Retina (tissue), 1 donor: ENCODE measurements at regions not wholly inside any gene's neighbourhood (a gene's known extent, or its start where the extent isn't known, plus 50 kb on each side); places are given as distances from the start of the nearest gene placed in this dataset.

Experiments
- DNase-seq: peaks from one replicate; pipeline ENCODE4 v3.0.0-alpha.2; 2016

- DNase-seq, result no peak
Observed at GRCh38 chr16:73172241-73172972, 124.5 kb upstream of the ZFHX3 start.

DNA sequence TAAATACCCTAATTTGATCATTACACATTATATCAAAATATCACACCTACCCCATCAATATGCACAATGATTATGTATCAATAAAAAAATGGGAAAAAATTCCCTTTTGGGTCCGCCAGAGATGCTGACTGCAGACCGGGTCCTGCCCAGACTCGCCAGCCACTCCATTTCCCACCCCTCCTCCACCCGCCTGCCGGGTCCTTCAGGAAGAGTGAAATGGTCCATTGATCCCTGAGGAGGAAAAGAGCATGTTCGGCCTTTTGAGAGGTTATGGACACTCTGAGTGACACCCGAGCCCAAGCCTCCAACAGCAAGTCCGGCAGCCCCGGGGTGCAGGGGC lies 123.9 kb upstream of the ZFHX3 start:
- DNase-seq, result no peak

GRCh38 chr16:73171380-73171779 lies 123.5 kb upstream of the ZFHX3 start:
- DNase-seq, result no peak

- DNase-seq, result peak; percentile 27
Observed at GRCh38 chr16:73170612-73171038, 122.7 kb upstream of the ZFHX3 start.

- no peak for DNase-seq
Observed at GRCh38 chr16:73166947-73167550, 119.1 kb upstream of the ZFHX3 start.

DNA sequence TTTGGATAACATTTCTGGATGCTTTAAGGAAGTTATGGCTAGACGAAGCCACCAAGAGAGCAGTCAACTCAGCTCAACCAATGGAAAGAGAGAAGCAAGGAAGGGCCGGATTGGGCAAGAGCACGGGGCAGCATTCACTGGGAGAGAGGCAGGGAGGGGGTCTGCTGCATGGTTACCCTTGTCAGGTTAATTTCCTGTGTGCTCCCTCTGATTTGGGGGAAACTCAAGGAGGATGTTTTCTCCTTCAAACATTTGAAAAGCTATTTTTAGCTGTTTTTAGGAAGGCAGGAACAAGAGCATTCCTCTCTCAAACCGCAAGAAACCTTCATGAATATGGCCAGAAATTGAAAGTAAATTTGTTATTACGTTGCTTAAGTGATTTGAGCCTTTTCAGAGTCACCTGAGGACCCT lies 118.5 kb upstream of the ZFHX3 start:
- DNase-seq, result no peak

DNA sequence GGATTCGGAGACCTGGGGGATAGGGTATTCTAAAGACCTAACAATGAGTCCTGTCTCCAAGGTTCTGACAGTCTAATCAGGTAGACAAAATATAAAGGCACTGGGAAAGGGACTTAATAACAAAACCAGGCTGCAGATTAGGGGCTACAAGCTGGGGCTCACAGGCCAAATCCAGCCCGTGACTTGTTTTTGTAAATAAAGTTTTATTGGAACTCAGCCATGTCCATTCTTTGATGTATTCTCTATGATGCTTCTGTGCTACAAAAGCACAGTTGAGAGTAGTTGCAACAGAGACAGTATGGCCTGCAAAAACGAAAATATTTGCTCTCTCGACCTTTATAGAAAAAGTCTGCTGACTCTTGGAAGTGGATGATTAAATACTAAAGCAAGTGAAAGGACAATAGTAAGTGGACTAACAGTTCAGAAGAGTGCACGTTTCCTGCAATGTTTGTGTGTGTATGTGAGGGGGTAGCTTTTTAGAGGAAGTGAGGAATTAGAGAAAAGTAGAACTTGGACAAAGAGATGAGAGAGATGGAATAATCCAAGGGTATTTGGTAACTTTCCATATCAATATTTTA lies 115.4 kb upstream of the ZFHX3 start:
- DNase-seq, result no peak

- DNase-seq, result no peak
Observed at GRCh38 chr16:73161977-73162376, 114.0 kb upstream of the ZFHX3 start.

DNA sequence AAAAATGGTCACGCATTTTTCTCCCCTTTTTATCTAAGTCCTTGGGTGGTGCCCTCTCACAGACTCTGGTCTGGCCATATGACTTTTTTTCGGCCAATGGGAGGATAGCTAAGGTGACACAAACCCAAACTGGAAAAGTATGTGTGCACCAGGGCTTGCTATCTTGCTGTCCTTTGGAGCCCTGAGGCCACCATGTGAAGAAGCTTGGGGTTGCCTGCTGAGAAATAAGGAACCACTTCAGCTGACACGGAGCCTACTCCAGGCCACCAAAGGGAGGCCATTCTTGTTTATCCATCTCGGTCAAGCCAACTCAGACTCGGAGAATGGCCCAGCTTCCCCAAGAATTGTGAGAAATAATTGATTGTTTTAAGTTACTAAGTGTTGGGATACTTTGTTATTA lies 111.4 kb upstream of the ZFHX3 start:
- no peak for DNase-seq

DNA sequence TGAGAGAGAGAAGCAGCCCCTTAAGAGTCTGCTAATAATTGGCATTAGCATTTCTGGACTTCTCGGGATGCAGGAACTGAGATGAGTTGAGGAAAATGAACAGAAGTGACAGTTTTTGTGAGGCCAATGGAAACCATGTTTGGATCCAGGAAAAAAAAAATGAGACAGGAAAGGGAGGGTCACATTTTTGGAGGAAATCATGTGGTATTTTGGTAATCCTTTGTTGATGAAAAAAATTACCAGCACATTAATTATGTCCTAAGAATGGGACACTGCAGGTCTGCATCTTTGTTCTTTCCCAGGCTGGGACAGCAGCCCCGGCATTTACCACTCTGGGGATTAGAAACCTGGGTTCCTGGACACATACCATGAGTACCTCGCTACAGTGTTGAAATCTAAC lies 109.9 kb upstream of the ZFHX3 start:
- no peak for DNase-seq

- DNase-seq, result no peak
Observed at GRCh38 chr16:73154063-73154870, 106.3 kb upstream of the ZFHX3 start.

DNA sequence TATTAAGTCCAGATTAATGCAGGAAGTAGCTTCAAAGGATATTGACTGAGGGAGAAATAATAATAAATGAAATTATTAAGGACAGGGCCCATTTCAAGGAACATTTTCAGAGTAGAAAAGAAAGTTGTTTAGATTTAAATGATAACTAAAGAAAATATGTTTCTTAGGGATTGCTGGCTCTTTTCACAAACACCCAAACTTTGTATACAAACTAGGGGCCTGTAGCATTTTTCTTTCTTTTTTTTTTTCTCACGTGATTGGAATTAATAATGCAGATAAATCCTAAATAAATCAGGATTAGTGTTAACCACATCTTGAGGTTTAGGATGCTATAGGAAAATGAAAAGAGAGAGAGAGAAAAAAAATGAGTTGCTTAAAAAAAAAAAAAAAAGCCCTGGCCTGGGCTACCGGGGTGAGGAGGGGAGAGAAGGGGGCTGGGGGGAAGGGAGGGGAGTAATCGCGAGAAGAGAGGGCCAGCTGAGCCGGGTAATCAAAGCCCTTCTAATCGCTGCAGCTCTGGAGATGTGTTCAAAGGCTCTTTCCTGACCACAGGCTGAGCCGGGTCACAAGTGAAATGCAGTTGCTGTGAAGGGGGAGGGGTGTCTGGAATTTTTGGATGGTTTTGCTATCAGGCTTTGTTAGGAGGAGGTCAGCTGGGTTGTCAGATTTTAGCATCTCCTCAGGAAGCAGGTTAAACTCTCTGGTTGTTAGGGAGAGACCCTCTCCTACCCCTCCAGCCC lies 104.6 kb upstream of the ZFHX3 start:
- peak; percentile 34 for DNase-seq

DNA sequence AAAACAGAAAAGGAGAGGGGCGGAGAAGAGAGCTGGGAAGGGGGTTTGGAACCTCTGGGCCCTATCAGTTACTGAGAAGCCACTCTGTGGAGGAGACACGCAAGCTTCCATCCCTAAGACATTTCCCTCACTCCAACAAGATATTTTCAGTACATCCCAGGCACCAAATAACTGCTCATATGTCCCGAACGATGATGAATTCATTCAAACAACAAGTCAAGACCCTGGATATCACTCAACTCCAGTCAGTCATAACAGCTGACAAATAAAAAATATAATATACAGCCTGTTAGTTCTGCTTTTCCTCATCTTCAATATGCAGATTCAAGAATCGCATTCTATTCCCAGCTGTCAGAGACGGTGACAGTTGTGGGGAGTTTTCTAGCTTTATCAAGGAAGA lies 104.0 kb upstream of the ZFHX3 start:
- DNase-seq, result no peak

DNA sequence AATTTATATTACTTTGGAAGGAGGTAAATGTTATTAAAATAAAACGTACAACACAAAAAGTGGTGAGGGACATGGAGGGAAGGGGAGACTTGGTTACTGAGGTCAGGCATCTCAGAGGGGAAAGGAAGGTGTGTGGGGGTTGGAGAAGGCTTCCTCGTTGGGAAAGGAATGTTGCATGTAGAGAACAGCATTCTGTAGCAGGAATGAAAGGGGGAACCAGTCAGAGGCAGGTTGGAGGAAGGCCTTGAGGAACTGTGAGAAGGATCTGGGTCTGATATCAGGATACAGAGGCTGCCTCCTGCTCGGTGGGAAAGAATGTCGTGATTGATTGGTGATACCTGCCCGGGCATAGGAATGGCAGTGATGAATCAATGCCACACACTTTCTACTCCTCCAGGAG lies 103.3 kb upstream of the ZFHX3 start:
- no peak for DNase-seq

GRCh38 chr16:73150786-73151185 lies 102.9 kb upstream of the ZFHX3 start:
- no peak for DNase-seq

- no peak for DNase-seq
Observed at GRCh38 chr16:73149334-73149733, 101.4 kb upstream of the ZFHX3 start.

- DNase-seq, result no peak
Observed at GRCh38 chr16:73147958-73148357, 100.0 kb upstream of the ZFHX3 start.

DNA sequence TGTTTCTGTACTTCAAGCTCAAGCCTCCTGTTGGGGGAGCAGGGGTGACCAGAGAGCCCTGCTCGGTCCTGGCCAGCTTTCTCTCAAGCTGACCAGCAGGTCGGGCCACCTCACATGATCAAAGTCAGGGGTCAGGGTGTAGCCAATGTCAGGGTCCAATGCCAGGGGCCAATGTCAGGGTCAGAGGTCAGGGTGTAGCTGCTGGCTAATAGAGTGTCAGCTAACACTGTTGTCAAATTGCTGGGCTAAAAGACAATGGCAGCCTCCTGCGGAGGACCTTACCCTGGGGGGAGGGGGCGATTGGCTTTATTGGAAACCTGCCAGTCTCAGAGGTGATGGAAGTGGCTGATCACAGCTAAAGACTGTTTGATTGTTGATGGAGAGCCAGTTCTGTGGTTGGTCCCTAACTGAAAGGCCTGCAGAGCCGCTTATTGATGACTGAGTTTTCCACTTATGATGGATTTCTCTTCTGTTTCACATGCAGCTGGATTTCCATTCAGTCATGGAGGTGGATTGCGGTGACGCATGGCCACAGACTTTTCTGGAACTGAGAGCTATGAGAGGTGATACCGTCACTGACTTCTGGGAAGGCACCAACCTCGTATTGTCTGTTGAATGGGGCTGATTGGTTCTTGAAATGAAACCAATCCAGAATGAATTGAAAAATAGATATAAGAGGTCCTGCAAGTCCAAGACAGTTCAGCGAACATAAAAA lies 97.4 kb upstream of the ZFHX3 start:
- no peak for DNase-seq

DNA sequence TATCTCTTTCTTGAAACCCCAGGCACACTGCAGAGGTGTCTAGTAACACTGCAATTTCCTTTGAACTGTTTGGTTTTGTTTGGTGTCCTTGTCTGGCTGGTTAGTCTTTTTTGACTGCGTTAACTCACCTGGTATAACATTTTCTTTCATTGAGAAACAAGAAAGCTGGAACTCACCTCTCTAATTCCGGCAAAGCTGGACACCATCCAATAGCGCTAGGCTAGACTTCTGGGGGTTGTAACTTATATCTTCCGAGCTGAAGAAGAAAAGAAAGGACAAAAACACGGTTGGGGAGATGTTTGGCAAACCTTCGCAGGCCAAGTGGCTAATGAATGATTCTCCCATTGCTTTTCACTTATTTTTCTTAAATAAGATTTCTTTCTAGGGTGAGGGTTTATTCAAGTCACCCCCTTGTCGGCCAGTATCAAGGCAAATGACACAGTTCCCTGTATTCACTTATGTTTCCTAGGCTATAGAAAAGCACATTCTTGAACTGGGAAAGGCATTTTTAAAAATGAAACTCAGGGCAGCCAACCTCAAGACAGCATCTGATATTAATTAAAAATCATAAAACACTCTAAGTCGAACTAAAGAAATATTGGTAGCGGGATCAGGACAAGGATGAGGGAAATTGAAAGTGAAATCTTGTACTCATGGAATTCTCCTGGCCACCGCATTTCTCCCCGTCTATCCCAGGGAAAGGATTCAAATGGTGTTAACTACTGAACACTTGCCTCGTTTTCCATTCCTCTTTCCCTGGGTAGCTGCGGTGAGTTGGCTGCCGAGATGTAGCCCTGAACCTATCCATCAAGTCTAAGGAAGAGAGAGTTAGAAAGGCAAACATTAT lies 95.9 kb upstream of the ZFHX3 start:
- no peak for DNase-seq

DNA sequence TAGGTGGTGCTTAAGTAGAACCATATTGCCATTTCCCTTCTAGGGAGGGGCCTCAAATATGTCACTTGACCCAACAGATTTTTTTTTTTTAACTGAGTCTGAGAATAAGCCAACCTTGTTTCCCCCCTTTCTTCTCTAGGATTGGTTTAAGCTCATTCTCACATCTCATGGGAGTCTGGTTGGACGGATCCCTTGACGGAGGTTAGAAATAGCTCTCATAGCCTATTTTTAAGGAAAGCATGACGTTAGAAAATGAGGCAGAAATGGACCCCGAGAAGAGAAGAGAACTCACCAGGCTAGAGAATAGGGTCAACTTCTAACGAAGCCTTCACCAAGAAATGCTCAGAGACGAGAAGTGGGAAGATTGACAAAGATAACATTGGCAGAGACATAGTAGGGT lies 95.1 kb upstream of the ZFHX3 start:
- no peak for DNase-seq
